ENCODE measurements at regions not wholly inside any gene's neighbourhood (a gene's known extent, or its start where the extent isn't known, plus 50 kb on each side); places are given as distances from the start of the nearest gene placed in this dataset.
"Not testable (repeated sequence)": the region's sequence is repeated elsewhere in the genome, so short reads cannot be mapped to it uniquely, and the experiment has no call there.

- no peak for DNase-seq (ENCODE audit: low read depth in 2 of 2)
These were observed 124.4 kb upstream of the RNF32 start for GRCh38 chr7:156515911-156516790.

DNA sequence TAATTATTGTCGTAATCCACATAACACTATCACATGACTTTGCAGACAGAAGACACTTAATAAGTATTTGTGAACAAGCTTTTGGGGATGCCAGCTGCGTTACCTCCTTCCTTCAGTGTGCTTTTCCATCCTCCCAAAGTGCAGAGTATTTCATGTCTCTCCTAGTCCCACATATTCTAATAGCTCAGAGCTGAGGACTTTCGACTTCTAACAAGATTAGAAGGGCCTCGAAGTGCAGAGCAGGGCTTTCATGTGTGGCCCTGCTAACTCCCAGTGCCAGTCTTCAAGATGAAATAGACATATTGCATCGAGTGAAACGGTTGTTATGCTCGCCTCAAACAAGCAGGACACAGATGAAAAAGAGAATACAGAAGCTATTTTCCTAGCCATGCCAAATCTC is 125.7 kb upstream of the RNF32 start:
- no peak for DNase-seq (ENCODE audit: low read depth in 2 of 2)

DNA sequence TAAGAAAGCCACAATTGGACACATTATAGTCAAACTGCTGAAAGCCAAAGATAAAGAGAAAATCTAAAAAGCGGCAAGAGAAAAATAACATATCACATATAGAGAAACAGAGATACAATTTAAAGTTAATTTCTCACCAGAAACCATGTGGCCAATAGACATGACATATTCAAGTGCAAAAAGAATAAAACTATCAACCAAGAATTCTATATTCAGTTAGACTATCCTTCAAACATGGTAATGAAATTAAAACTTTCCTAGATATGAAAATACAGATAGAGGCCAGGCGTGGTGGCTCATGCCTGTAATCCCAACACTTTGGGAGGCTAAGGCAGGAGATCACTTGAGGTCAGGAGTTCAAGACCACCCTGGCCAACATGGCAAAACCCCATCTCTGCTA is 129.1 kb upstream of the RNF32 start:
- DNase-seq (ENCODE audit: low read depth in 2 of 2): no peak

DNA sequence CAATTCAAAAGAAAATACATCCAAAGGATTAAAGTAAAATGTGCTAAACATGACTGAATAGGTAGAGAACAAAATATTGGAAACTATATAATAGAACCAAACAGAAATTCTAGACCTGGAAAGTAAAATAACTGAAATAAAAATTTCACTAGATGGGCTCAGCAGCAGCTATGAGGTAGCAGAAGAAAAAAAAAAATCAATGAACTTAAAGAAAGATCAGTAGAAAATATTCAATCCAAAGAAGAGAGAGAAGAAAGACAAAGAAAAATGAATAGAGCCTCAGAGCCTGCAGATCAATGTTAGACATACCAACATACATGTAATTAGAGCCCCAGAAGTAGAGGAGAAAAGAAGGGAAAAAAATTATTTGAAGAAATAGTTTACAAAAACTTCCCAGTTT is 129.6 kb upstream of the RNF32 start:
- no peak for DNase-seq (ENCODE audit: low read depth in 2 of 2)

DNA sequence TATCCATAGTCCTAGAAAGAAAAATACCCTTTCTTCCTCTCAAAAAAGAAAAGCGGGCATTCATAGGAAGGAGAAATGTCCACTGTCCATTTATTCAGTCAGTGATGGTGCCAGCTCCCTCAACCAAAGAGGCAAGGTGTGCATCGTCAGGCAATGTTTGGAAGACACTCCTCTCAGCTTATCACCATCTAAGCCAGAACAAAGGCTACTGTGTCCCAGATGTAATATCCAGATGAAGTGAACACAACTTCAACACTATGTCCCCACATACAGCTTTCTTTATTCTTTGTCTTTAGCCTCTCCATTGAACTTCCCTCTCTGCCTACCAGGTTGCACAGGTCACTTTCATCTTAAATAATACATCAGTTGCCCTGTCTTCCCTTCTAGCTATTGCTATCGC is 131.4 kb upstream of the RNF32 start:
- no peak for DNase-seq (ENCODE audit: low read depth in 2 of 2)

DNA sequence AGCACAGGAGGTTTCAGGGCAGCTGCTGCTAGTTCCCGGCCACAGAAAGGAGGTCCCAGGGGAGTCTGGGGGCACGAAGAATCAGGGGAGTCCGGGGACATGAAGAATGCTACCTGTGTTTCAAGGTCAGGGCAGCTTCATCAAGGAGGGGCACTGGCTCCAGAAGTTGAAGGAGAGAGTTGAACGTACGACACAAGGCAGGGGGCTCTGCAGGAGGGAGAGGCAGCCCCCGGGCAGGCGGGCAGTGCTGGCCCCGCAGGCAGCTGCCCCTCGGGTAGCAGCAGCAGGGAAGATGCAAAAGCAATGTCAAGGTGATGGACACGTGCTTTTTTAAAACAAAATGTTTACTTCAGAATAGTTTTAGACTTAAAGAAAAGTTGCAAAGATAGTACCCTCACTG is 134.7 kb upstream of the RNF32 start:
- DNase-seq (ENCODE audit: low read depth in 2 of 2): no peak

DNA sequence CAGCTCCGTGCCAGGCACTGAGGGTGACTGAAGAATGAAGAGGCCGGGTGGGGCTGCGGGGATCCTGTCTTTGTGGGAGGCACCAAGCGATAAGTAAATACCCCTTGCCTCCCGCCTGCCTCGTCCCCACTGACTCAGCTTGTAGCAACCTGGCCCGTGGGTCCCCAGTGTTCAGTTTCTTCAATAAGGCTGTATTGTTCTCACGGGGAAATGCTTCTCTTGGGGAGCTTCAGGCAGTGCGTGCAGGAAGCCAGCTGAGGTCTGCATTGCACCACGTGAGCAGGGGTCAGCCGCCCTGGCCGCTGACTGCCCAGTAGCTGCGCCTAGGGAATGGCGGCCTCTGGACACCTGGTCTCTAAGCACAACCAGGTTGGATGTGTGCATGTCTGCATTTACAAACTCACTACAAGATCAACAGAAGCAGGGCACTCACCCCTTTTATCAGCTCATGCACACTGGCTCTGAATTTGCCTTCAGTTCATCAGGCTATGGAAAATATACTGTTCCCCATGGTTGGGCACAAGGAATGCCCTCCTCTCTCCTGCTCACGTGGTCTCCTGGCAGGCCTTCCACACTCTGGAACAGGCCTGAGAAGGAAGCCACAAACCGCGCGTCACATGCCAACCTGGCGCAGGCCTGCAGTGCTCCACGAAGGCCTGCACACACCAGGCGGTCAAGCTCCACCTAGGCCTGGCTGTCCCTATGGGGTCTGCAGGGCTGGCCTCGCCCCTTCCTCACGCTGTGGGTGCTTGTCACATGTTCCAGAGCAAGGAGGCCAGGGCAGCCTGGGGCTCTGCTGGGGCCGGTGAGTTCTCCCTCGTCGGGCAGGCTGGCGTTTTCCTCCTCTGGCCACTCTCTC is 135.7 kb upstream of the RNF32 start:
- DNase-seq (ENCODE audit: low read depth in 2 of 2): no peak

DNA sequence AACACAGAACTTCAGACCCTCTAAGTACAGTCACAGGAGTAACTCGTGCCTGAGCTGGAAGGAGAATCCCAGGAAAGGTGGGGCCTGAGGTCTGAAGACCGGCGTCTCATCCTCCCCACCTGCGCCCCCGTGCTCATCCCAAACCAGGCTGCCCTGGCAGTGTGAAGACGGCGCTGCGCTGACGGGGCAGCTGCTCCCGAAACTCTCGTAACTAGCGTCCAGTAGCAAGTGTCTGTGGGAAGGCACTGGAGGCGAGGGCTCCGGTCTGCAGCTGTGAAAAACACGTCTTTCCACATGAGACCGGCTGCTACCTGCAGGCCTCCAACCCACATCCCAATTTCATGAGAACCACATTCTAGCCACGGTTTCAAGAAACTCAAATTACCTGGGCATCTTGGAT is 136.6 kb upstream of the RNF32 start:
- no peak for DNase-seq (ENCODE audit: low read depth in 2 of 2)

- no peak for DNase-seq (ENCODE audit: low read depth in 2 of 2)
These were observed 137.4 kb upstream of the RNF32 start for GRCh38 chr7:156503196-156503595.

GRCh38 chr7:156501815-156502214 is 138.8 kb upstream of the RNF32 start:
- DNase-seq (ENCODE audit: low read depth in 2 of 2): not testable (repeated sequence)

- no peak for DNase-seq (ENCODE audit: low read depth in 2 of 2)
These were observed 141.2 kb upstream of the RNF32 start for GRCh38 chr7:156499247-156499881.

- DNase-seq (ENCODE audit: low read depth in 2 of 2): no peak
These were observed 142.6 kb upstream of the RNF32 start for GRCh38 chr7:156497776-156498509.

DNA sequence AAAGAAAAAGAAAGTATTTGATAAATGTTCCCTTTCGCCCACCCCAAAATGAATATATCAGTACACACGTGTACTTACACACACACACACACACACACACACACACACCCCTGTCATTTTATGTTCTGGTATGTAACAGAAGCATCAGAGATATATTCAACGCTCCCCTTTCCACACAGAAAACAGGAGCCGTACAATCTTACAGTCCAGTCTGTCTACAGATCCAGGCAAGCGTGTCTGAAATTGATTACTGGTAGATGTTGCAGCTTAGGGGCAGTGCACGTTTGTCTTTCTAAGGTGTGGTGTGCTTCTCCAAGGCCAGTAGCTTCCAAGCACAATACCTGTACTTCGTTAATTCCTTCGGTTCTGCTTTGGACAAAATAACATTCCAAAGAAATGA is 143.7 kb upstream of the RNF32 start:
- no peak for DNase-seq (ENCODE audit: low read depth in 2 of 2)

GRCh38 chr7:156496363-156496769 is 144.2 kb upstream of the RNF32 start:
- DNase-seq (ENCODE audit: low read depth in 2 of 2): no peak

DNA sequence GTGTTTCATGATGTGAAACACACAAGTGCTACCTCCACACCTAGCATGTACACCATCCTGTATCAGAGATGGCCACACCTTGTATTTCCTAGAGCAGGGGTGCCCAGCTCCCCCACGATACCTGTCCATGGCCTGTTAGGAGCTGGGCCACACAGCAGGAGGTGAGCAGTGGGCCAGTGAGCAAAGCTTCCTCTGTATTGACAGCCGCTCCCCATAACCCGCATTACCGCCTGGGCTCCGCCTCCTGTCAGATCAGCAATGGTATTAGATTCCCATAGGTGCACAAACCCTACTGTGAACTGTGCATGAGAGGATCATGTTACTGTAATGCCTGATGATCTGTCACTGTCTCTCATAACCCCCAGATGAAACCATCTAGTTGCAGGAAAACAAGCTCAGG is 145.6 kb upstream of the RNF32 start:
- DNase-seq (ENCODE audit: low read depth in 2 of 2): no peak

DNA sequence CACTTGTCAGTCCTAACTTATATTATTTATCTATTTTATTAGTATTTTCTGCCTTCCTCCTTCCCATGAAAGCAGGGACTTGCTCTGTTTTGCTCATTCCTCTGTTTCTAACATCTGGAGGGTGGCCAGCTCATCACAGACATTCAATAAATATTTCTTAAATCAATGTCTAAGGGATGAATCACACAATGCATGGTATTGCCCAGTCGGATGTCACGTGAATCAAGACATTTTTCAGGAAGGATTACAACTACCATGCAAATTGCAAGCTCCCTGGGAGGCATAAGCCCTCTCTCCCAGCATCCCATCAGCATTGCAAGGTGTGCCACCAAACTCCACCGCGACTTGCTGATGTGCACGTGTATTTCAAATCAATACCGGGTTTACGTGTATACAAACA is 146.6 kb upstream of the RNF32 start:
- DNase-seq (ENCODE audit: low read depth in 2 of 2): no peak

GRCh38 chr7:156492170-156492569 is 148.4 kb upstream of the RNF32 start:
- no peak for DNase-seq (ENCODE audit: low read depth in 2 of 2)

- DNase-seq (ENCODE audit: low read depth in 2 of 2): no peak
These were observed 149.1 kb upstream of the RNF32 start for GRCh38 chr7:156491435-156491834.

GRCh38 chr7:156490021-156490800 is 150.4 kb upstream of the RNF32 start:
- no peak for DNase-seq (ENCODE audit: low read depth in 2 of 2)

GRCh38 chr7:156487811-156488533 is 152.6 kb upstream of the RNF32 start:
- DNase-seq (ENCODE audit: low read depth in 2 of 2): no peak

Data from fibroblast of skin of left quadriceps (primary cell).